ENCODE measurements at regions not wholly inside any gene's neighbourhood (a gene's known extent, or its start where the extent isn't known, plus 50 kb on each side); places are given as distances from the start of the nearest gene placed in this dataset.

GRCh38 chr3:19074257-19074900, 73.9 kb upstream of the KCNH8 start:
- TF ChIP-seq CTCF (IDR thresholded peaks at IDR 0.05; ENCODE audit: low read length): no peak
- no peak for TF ChIP-seq EZH2 (IDR thresholded peaks at IDR 0.05; ENCODE audit: borderline replicate concordance, low read length)
